IPS DF 19.7 (cell line): ENCODE measurements at regions not wholly inside any gene's neighbourhood (a gene's known extent, or its start where the extent isn't known, plus 50 kb on each side); places are given as distances from the start of the nearest gene placed in this dataset.
"Not testable (repeated sequence)": the region's sequence is repeated elsewhere in the genome, so short reads cannot be mapped to it uniquely, and the experiment has no call there.

Experiments used
- DNase-seq: peaks from one replicate; pipeline ENCODE4 v3.0.0-alpha.2; 2013; ENCODE audit warnings: low read depth, low spot score

GRCh38 chr9:73095425-73095824, 56.2 kb upstream of the ANXA1 start:
- no peak for DNase-seq

GRCh38 chr9:73093740-73094379, 57.8 kb upstream of the ANXA1 start:
- no peak for DNase-seq

- DNase-seq, result no peak
Observed at GRCh38 chr9:73093016-73093739, 58.5 kb upstream of the ANXA1 start.

- DNase-seq, result no peak
Observed at GRCh38 chr9:73091909-73092308, 59.8 kb upstream of the ANXA1 start.

GRCh38 chr9:73090214-73090613, 61.5 kb upstream of the ANXA1 start:
- DNase-seq, result no peak

- no peak for DNase-seq
Observed at GRCh38 chr9:73089304-73089985, 62.2 kb upstream of the ANXA1 start.

GRCh38 chr9:73087876-73088275, 63.8 kb upstream of the ANXA1 start:
- DNase-seq, result not testable (repeated sequence)

GRCh38 chr9:73083519-73083918, 68.1 kb upstream of the ANXA1 start:
- no peak for DNase-seq

GRCh38 chr9:73081979-73082657, 69.5 kb upstream of the ANXA1 start:
- DNase-seq, result peak; percentile 25

GRCh38 chr9:73080110-73080694, 71.5 kb upstream of the ANXA1 start:
- DNase-seq, result peak; percentile 7

- DNase-seq, result peak; percentile 12
Observed at GRCh38 chr9:73079326-73079725, 72.3 kb upstream of the ANXA1 start.

GRCh38 chr9:73077625-73078030, 74.0 kb upstream of the ANXA1 start:
- DNase-seq, result no peak

- DNase-seq, result no peak
Observed at GRCh38 chr9:73076970-73077369, 74.7 kb upstream of the ANXA1 start.

- DNase-seq, result no peak
Observed at GRCh38 chr9:73074176-73074708, 77.4 kb upstream of the ANXA1 start.

GRCh38 chr9:73073337-73074175, 78.1 kb upstream of the ANXA1 start:
- no peak for DNase-seq

GRCh38 chr9:73067074-73067473, 84.6 kb upstream of the ANXA1 start:
- no peak for DNase-seq

GRCh38 chr9:73065439-73065838, 86.2 kb upstream of the ANXA1 start:
- no peak for DNase-seq

- DNase-seq, result no peak
Observed at GRCh38 chr9:73064315-73064714, 87.3 kb upstream of the ANXA1 start.

- DNase-seq, result no peak
Observed at GRCh38 chr9:73061146-73061545, 90.5 kb upstream of the ANXA1 start.

GRCh38 chr9:73059247-73059646, 92.4 kb upstream of the ANXA1 start:
- no peak for DNase-seq

GRCh38 chr9:73056245-73056644, 95.4 kb upstream of the ANXA1 start:
- DNase-seq, result no peak
